Osteocyte (in vitro differentiated cells): ENCODE measurements at regions not wholly inside any gene's neighbourhood (a gene's known extent, or its start where the extent isn't known, plus 50 kb on each side); places are given as distances from the start of the nearest gene placed in this dataset.

Source experiments
- DNase-seq: peaks from one replicate; pipeline ENCODE4 v3.0.0; 2021; ENCODE audit warnings: mixed read lengths; ENCODE audit not compliant: unreplicated experiment; ENCODE audit errors: extremely low spot score
- H3K27ac Mint-ChIP-seq: one replicate; pipeline ENCODE4 v1.8.0; 2021; ENCODE audit warnings: mild to moderate bottlenecking, mixed read lengths; ENCODE audit not compliant: unreplicated experiment
- H3K27me3 Mint-ChIP-seq: one replicate; pipeline ENCODE4 v1.8.0; 2021; ENCODE audit warnings: mixed read lengths; ENCODE audit not compliant: unreplicated experiment
- H3K36me3 Mint-ChIP-seq: one replicate; pipeline ENCODE4 v1.8.0; 2021; ENCODE audit warnings: mixed read lengths; ENCODE audit not compliant: unreplicated experiment
- H3K4me1 Mint-ChIP-seq: one replicate; pipeline ENCODE4 v1.8.0; 2021; ENCODE audit warnings: mixed read lengths; ENCODE audit not compliant: unreplicated experiment
- H3K4me3 Mint-ChIP-seq: one replicate; pipeline ENCODE4 v1.8.0; 2021; ENCODE audit warnings: mild to moderate bottlenecking, moderate library complexity, mixed read lengths; ENCODE audit not compliant: unreplicated experiment
- H3K9me3 Mint-ChIP-seq: one replicate; pipeline ENCODE4 v1.8.0; 2021; ENCODE audit warnings: mixed read lengths; ENCODE audit not compliant: unreplicated experiment
- CTCF ChIP-seq: fragments of 200-600 bp; sonication (generic); IDR thresholded peaks from 2 replicates; pipeline ENCODE4 v1.5.0; 2021; ENCODE audit warnings: antibody characterized with exemption, mild to moderate bottlenecking, moderate library complexity

- Mint-ChIP-seq H3K4me3 (no peak overlapping the region), H3K4me1 (no peaks in the 10 kb centered on the region), H3K9me3 (peaks cover 13% of the 10 kb centered on the region), H3K27ac (no peak overlapping the region), H3K27me3 (no peaks in the 10 kb centered on the region), H3K36me3 (no peaks in the 10 kb centered on the region)
- TF ChIP-seq CTCF = no peak
- no peak for DNase-seq
These were observed 114.1 kb downstream of the C1orf94 start for GRCh38 chr1:34290831-34291230.

- H3K36me3 Mint-ChIP-seq = no peaks in the 10 kb centered on the region
- H3K4me1 Mint-ChIP-seq = no peaks in the 10 kb centered on the region
- H3K4me3 Mint-ChIP-seq = no peak overlapping the region
- no peak for TF ChIP-seq CTCF
- no peaks in the 10 kb centered on the region for H3K27me3 Mint-ChIP-seq
- H3K9me3 Mint-ChIP-seq = peaks cover 6% of the 10 kb centered on the region
- no peak for DNase-seq
- H3K27ac Mint-ChIP-seq = no peak overlapping the region
These were observed 115.8 kb downstream of the C1orf94 start for GRCh38 chr1:34292472-34292871.

- no peaks in the 10 kb centered on the region for H3K27me3 Mint-ChIP-seq
- no peak overlapping the region for H3K27ac Mint-ChIP-seq
- no peak for DNase-seq
- no peaks in the 10 kb centered on the region for H3K36me3 Mint-ChIP-seq
- no peak for TF ChIP-seq CTCF
- H3K4me1 Mint-ChIP-seq = no peaks in the 10 kb centered on the region
- peaks cover 17% of the 10 kb centered on the region for H3K9me3 Mint-ChIP-seq
- H3K4me3 Mint-ChIP-seq = no peak overlapping the region
These were observed 119.4 kb downstream of the C1orf94 start for GRCh38 chr1:34296059-34296458.

GRCh38 chr1:34302798-34303197 lies 126.1 kb downstream of the C1orf94 start:
- Mint-ChIP-seq H3K9me3 (peaks cover 42% of the 10 kb centered on the region), H3K4me1 (no peaks in the 10 kb centered on the region), H3K27ac (no peak overlapping the region), H3K36me3 (no peaks in the 10 kb centered on the region), H3K27me3 (no peaks in the 10 kb centered on the region), H3K4me3 (no peak overlapping the region)
- no peak for DNase-seq
- TF ChIP-seq CTCF = no peak

- no peaks in the 10 kb centered on the region for H3K4me1 Mint-ChIP-seq
- no peak for DNase-seq
- no peak for TF ChIP-seq CTCF
- H3K27ac Mint-ChIP-seq = no peak overlapping the region
- H3K4me3 Mint-ChIP-seq = no peak overlapping the region
- H3K9me3 Mint-ChIP-seq = peaks cover 45% of the 10 kb centered on the region
- H3K36me3 Mint-ChIP-seq = no peaks in the 10 kb centered on the region
- H3K27me3 Mint-ChIP-seq = no peaks in the 10 kb centered on the region
These were observed 126.5 kb downstream of the C1orf94 start for GRCh38 chr1:34303218-34303617.
